MM.1S (cell line): ENCODE measurements at regions not wholly inside any gene's neighbourhood (a gene's known extent, or its start where the extent isn't known, plus 50 kb on each side); places are given as distances from the start of the nearest gene placed in this dataset.

Experiments
- DNase-seq: peaks from one replicate; pipeline ENCODE4 v3.0.0-alpha.2; 2015
- H2AFZ ChIP-seq: fragments of 300-600 bp; sonication (generic); 2 replicates; pipeline ENCODE4 v1.6.0; 2016; ENCODE audit warnings: antibody characterized with exemption, low read length
- H3F3A ChIP-seq: fragments of 300-600 bp; sonication (generic); 2 replicates; pipeline ENCODE4 v1.6.1; 2016; ENCODE audit warnings: mild to moderate bottlenecking, antibody characterized with exemption, low read length, moderate library complexity, mixed read lengths; ENCODE audit not compliant: insufficient read depth
- H3K27ac ChIP-seq: fragments of 300-600 bp; sonication (generic); 2 replicates; pipeline ENCODE4 v1.5.1; 2016; ENCODE audit warnings: mild to moderate bottlenecking, low read length
- H3K27me3 ChIP-seq: fragments of 300-600 bp; sonication (generic); replicated peaks from 2 replicates; pipeline ENCODE4 v1.6.0; 2016; ENCODE audit warnings: low read length; ENCODE audit not compliant: insufficient read depth
- H3K36me3 ChIP-seq: fragments of 300-600 bp; sonication (generic); replicated peaks from 2 replicates; pipeline ENCODE4 v1.6.1; 2016; ENCODE audit warnings: mild to moderate bottlenecking, low read length, mixed read lengths; ENCODE audit not compliant: insufficient read depth
- H3K4me1 ChIP-seq: fragments of 300-600 bp; sonication (generic); 2 replicates; pipeline ENCODE4 v1.6.1; 2016; ENCODE audit warnings: low read length, mixed read lengths
- H3K4me2 ChIP-seq: fragments of 300-600 bp; sonication (generic); 2 replicates; pipeline ENCODE4 v1.6.0; 2016; ENCODE audit warnings: low read depth, low read length
- H3K4me3 ChIP-seq: fragments of 300-600 bp; sonication (generic); 2 replicates; pipeline ENCODE4 v1.5.1; 2016; ENCODE audit warnings: low read length, mixed read lengths
- H3K79me2 ChIP-seq: fragments of 300-600 bp; sonication (generic); 2 replicates; pipeline ENCODE4 v1.6.1; 2016; ENCODE audit warnings: mixed run types, low read length, mixed read lengths
- H3K9ac ChIP-seq: fragments of 300-600 bp; sonication (generic); 2 replicates; pipeline ENCODE4 v1.6.1; 2016; ENCODE audit warnings: low read length, mixed read lengths
- H3K9me2 ChIP-seq: fragments of 300-600 bp; sonication (generic); replicated peaks from 2 replicates; pipeline ENCODE4 v1.6.1; 2016; ENCODE audit warnings: mild to moderate bottlenecking, low read length, mixed read lengths; ENCODE audit not compliant: insufficient read depth
- H3K9me3 ChIP-seq: fragments of 300-600 bp; sonication (generic); replicated peaks from 2 replicates; pipeline ENCODE4 v1.6.1; 2016; ENCODE audit warnings: mild to moderate bottlenecking, low read length, mixed read lengths; ENCODE audit not compliant: insufficient read depth
- H4K20me1 ChIP-seq: fragments of 300-600 bp; sonication (generic); 2 replicates; pipeline ENCODE4 v1.6.1; 2016; ENCODE audit warnings: mild to moderate bottlenecking, low read length, moderate library complexity, mixed read lengths; ENCODE audit not compliant: insufficient read depth
- EZH2 ChIP-seq: fragments of 300-600 bp; sonication (generic); optimal IDR thresholded peaks from 2 replicates; pipeline ENCODE3; 2017; ENCODE audit warnings: low read depth, mild to moderate bottlenecking, antibody characterized with exemption, low read length, mixed read lengths
- EZH2phosphoT487 ChIP-seq: fragments of 300-600 bp; sonication (generic); IDR thresholded peaks from 2 replicates; pipeline ENCODE4 v1.6.1; 2018; ENCODE audit warnings: antibody characterized with exemption, low read length
- TF ChIP-seq, protein P1 (sequence below): fragments of 300-600 bp; sonication (generic); IDR thresholded peaks from 2 replicates; pipeline ENCODE4 v1.5.1; 2016; ENCODE audit warnings: antibody characterized with exemption, low read length, mixed read lengths

DNA sequence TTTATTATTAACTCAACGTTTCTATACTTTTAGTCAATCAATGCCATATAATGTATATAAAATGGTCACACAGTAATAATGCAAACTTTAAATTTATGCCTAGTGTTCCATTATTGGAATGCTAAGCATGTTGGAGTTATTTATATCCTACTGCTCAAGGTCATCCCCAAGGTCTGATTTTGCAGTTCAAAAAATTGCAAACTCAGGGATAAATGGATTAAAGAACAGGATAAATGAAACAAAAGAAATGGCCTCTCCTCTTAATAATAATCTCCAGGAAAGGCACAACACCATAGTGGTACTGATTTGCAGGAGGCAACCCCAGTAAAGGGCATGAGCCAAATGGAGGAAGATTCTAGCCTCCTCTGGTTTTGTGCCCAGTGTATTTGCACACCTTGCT lies 436.4 kb downstream of the EPHA4 start:
- TF ChIP-seq EZH2phosphoT487 (no peak), EZH2 (no peak)
- TF ChIP-seq, protein P1, sequence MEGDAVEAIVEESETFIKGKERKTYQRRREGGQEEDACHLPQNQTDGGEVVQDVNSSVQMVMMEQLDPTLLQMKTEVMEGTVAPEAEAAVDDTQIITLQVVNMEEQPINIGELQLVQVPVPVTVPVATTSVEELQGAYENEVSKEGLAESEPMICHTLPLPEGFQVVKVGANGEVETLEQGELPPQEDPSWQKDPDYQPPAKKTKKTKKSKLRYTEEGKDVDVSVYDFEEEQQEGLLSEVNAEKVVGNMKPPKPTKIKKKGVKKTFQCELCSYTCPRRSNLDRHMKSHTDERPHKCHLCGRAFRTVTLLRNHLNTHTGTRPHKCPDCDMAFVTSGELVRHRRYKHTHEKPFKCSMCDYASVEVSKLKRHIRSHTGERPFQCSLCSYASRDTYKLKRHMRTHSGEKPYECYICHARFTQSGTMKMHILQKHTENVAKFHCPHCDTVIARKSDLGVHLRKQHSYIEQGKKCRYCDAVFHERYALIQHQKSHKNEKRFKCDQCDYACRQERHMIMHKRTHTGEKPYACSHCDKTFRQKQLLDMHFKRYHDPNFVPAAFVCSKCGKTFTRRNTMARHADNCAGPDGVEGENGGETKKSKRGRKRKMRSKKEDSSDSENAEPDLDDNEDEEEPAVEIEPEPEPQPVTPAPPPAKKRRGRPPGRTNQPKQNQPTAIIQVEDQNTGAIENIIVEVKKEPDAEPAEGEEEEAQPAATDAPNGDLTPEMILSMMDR = no peak
- DNase-seq = no peak
- Histone ChIP-seq H3K27me3 (no peaks in the 10 kb centered on the region), H3K4me1 (no peaks in the 10 kb centered on the region), H2AFZ (no peak overlapping the region), H3F3A (no peaks in the 10 kb centered on the region), H3K9me3 (no peaks in the 10 kb centered on the region), H4K20me1 (no peaks in the 10 kb centered on the region), H3K9me2 (no peaks in the 10 kb centered on the region), H3K4me3 (no peak overlapping the region), H3K27ac (no peak overlapping the region), H3K36me3 (no peaks in the 10 kb centered on the region), H3K4me2 (no peak overlapping the region), H3K79me2 (no peaks in the 10 kb centered on the region), H3K9ac (no peak overlapping the region)

DNA sequence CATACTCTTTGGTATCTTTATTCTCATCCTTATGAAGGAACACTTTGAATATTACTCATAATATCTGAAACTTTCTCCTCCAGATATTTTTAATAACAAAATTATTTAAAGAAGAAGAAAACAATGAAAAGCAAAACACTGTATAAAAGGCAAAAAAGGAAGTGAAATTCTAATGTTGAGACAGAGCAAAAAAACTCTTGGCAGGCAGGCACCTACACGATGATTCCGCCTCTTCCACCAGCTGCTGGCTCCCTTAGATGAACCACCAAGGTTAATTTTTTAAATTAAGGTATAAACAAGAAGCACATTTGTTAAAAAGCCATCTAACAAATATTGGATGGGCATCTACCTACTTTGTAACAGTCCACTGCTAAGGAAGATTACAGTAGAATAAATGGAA lies 434.7 kb downstream of the EPHA4 start:
- Histone ChIP-seq H3K9me3 (no peaks in the 10 kb centered on the region), H3K4me1 (no peaks in the 10 kb centered on the region), H3K79me2 (no peaks in the 10 kb centered on the region), H4K20me1 (no peaks in the 10 kb centered on the region), H3K36me3 (no peaks in the 10 kb centered on the region), H3K9me2 (no peaks in the 10 kb centered on the region), H3K9ac (no peak overlapping the region), H3K27me3 (no peaks in the 10 kb centered on the region), H3K4me2 (no peak overlapping the region), H2AFZ (no peak overlapping the region), H3F3A (no peaks in the 10 kb centered on the region), H3K27ac (no peak overlapping the region), H3K4me3 (no peak overlapping the region)
- DNase-seq = no peak
- TF ChIP-seq EZH2phosphoT487 (no peak), EZH2 (no peak)
- TF ChIP-seq, protein P1 = no peak

DNA sequence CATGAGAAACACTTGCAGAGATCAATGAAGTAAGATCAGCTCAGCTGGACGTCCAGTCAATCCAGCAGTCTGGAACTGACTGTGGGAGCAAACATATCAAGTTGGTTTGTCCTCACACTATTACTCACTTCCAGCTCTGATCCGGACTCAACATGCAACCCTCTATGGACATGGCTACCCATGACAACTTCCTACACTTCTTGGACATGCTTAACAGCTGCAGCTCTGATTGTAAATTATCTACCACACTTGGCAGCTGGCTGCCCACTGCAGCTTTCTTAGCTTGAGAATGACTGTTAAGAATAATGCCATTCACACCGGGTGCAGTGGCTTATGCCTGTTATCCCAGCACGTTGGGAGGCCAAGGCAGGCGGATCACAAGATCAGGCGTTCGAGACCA lies 429.8 kb downstream of the EPHA4 start:
- Histone ChIP-seq H3K27me3 (no peaks in the 10 kb centered on the region), H3K79me2 (no peaks in the 10 kb centered on the region), H3K4me3 (no peak overlapping the region), H3K9me3 (no peaks in the 10 kb centered on the region), H3F3A (no peaks in the 10 kb centered on the region), H3K9ac (no peak overlapping the region), H4K20me1 (no peaks in the 10 kb centered on the region), H3K9me2 (no peaks in the 10 kb centered on the region), H3K4me1 (no peaks in the 10 kb centered on the region), H3K27ac (no peak overlapping the region), H3K4me2 (no peak overlapping the region), H3K36me3 (no peaks in the 10 kb centered on the region), H2AFZ (no peak overlapping the region)
- DNase-seq = no peak
- TF ChIP-seq, protein P1 = no peak
- TF ChIP-seq EZH2phosphoT487 (no peak), EZH2 (no peak)
